DND-41 (cell line): ENCODE measurements at regions not wholly inside any gene's neighbourhood (a gene's known extent, or its start where the extent isn't known, plus 50 kb on each side); places are given as distances from the start of the nearest gene placed in this dataset.

Experiments used
- CTCF ChIP-seq: IDR thresholded peaks from 2 replicates; pipeline ENCODE4 v1.5.1; 2012; ENCODE audit warnings: borderline replicate concordance, low read length, moderate library complexity, mild to moderate bottlenecking; ENCODE audit not compliant: poor library complexity, severe bottlenecking; ENCODE audit errors: extremely low read depth
- EZH2 ChIP-seq: IDR thresholded peaks from 3 replicates; pipeline ENCODE4 v1.6.1; 2012; ENCODE audit warnings: borderline replicate concordance, low read depth, mild to moderate bottlenecking, moderate library complexity, low read length, inconsistent platforms; ENCODE audit not compliant: severe bottlenecking

GRCh38 chr1:98461873-98462385, 199.6 kb upstream of the SNX7 start:
- no peak for TF ChIP-seq CTCF
- no peak for TF ChIP-seq EZH2
